ENCODE measurements at regions not wholly inside any gene's neighbourhood (a gene's known extent, or its start where the extent isn't known, plus 50 kb on each side); places are given as distances from the start of the nearest gene placed in this dataset.

GRCh38 chr12:84174115-84174514 lies 738.5 kb downstream of the SLC6A15 start:
- Histone ChIP-seq H3K4me3 (no peak overlapping the region), H3K4me2 (no peak overlapping the region), H3K4me1 (no peaks in the 10 kb centered on the region), H3K27ac (no peak overlapping the region), H3K9me3 (no peaks in the 10 kb centered on the region)
- FAIRE-seq (no peak), ATAC-seq (no peak), DNase-seq (ENCODE audit: low read depth in 1 of 2, low spot score in 1 of 2) (no peak)
- TF ChIP-seq FOSB (CRISPR knock-in tag; IDR thresholded peaks at IDR 0.05) (no peak), KDM5A (IDR thresholded peaks at IDR 0.05) (no peak), BHLHE40 (IDR thresholded peaks at IDR 0.05; ENCODE audit: low read depth, low read length) (no peak), MAZ (IDR thresholded peaks at IDR 0.05; ENCODE audit: borderline replicate concordance, low read depth, low read length) (no peak), RARB (CRISPR knock-in tag; IDR thresholded peaks at IDR 0.05) (no peak), HOXB5 (CRISPR knock-in tag; IDR thresholded peaks at IDR 0.05) (no peak), HOXB13 (CRISPR knock-in tag; IDR thresholded peaks at IDR 0.05; ENCODE audit: low read depth) (no peak), JUNB (IDR thresholded peaks at IDR 0.05) (no peak), CTCF (IDR thresholded peaks at IDR 0.05) (no peak), ZFP36 (IDR thresholded peaks at IDR 0.05; ENCODE audit: borderline replicate concordance, partially characterized antibody) (no peak), POLR2AphosphoS2 (conservative IDR thresholded peaks at IDR 0.05; ENCODE audit: low read length) (no peak), NFE2L2 (conservative IDR thresholded peaks at IDR 0.05; ENCODE audit: low read length) (no peak), PHF8 (IDR thresholded peaks at IDR 0.05; ENCODE audit: borderline replicate concordance, low read depth) (no peak), ESRRA (IDR thresholded peaks at IDR 0.05; ENCODE audit: borderline replicate concordance, low read length) (no peak), CEBPB (IDR thresholded peaks at IDR 0.05) (no peak), ZNF302 (CRISPR knock-in tag; IDR thresholded peaks at IDR 0.05) (no peak)
- WGBS (ENCODE audit: missing lambda C conversion rate): 36% methylated on average over 4 of the region's 5 CpGs
- ChIA-PET POLR2A (no interaction called here), CTCF (interaction anchor here (0.6 kb wide), 1 partner anchor 493 kb away, joined by 3 read pairs; no protein-coding TSS in a partner anchor)

GRCh38 chr12:84172823-84173424 lies 739.7 kb downstream of the SLC6A15 start:
- TF ChIP-seq HOXB5 (CRISPR knock-in tag; IDR thresholded peaks at IDR 0.05) (no peak), KDM5A (IDR thresholded peaks at IDR 0.05) (no peak), ZC3H11A (IDR thresholded peaks at IDR 0.05) (no peak), CHD4 (IDR thresholded peaks at IDR 0.05; ENCODE audit: borderline replicate concordance) (no peak), GATA3 (IDR thresholded peaks at IDR 0.05; ENCODE audit: borderline replicate concordance) (no peak), NPAS2 (CRISPR knock-in tag; IDR thresholded peaks at IDR 0.05; ENCODE audit: borderline replicate concordance) (no peak), TP53 (CRISPR knock-in tag; IDR thresholded peaks at IDR 0.05) (no peak), ZSCAN20 (CRISPR knock-in tag; IDR thresholded peaks at IDR 0.05) (no peak), FOSL2 (IDR thresholded peaks at IDR 0.05) (no peak), FOSL2 (CRISPR knock-in tag; IDR thresholded peaks at IDR 0.05) (no peak), BCL3 (IDR thresholded peaks at IDR 0.05) (no peak), HOXB13 (CRISPR knock-in tag; IDR thresholded peaks at IDR 0.05; ENCODE audit: low read depth) (no peak), RFX5 (IDR thresholded peaks at IDR 0.05) (no peak), ZFP36 (IDR thresholded peaks at IDR 0.05; ENCODE audit: borderline replicate concordance, partially characterized antibody) (no peak), E2F6 (IDR thresholded peaks at IDR 0.05; ENCODE audit: borderline replicate concordance, low read depth) (no peak), JUN (IDR thresholded peaks at IDR 0.05) (no peak)
- ATAC-seq (no peak), FAIRE-seq (no peak), DNase-seq (ENCODE audit: low read depth in 1 of 2, low spot score in 1 of 2) (no peak)
- Histone ChIP-seq H3K4me1 (no peaks in the 10 kb centered on the region), H3K4me3 (no peak overlapping the region), H3K9me3 (no peaks in the 10 kb centered on the region), H3K27ac (no peak overlapping the region), H3K4me2 (no peak overlapping the region)
- ChIA-PET POLR2A (no interaction called here), CTCF (no interaction called here)
- 56% methylated on average over 4 of the region's 4 CpGs for WGBS (ENCODE audit: missing lambda C conversion rate)

Measured in A549 (cell line).